ENCODE measurements at regions not wholly inside any gene's neighbourhood (a gene's known extent, or its start where the extent isn't known, plus 50 kb on each side); places are given as distances from the start of the nearest gene placed in this dataset.

DNA sequence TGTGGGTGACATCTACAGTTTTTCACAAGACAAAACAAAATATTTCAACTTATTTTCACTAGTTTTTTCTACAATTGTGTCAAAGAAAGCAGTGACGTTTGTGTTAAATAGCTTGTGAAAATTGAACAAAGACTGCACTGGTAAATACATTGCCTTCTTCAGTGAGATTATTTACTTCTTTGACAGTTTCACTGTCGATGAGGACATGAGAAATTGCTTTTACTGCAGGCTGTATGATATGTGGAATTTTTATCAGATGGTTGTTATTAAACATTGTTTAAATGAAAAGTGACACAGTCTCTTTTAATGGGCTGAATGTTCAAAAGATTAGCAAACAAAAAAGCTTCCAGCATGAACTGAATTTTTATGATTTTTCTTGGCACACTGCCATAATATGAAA, 773.9 kb upstream of the CADM2 start:
- no peaks in the 10 kb centered on the region for H3K27me3 ChIP-seq (replicated peaks; ENCODE audit: insufficient read depth)
- H3K36me3 ChIP-seq = no peaks in the 10 kb centered on the region
- TF ChIP-seq CTCF (IDR thresholded peaks at IDR 0.05) (no peak), POLR2A (IDR thresholded peaks at IDR 0.05) (no peak), POLR2AphosphoS5 (IDR thresholded peaks at IDR 0.05) (no peak)
- intact Hi-C loops (cut with DNase I) = no loop called here
- DNase-seq (ENCODE audit: low spot score) = no peak
- no peaks in the 10 kb centered on the region for H3K9me3 ChIP-seq
- no peaks in the 10 kb centered on the region for H3K4me1 ChIP-seq (replicated peaks)
- H3K27ac ChIP-seq = no peak overlapping the region
- 5% methylated on average over 2 of the region's 2 CpGs for WGBS
- no peak overlapping the region for H3K4me3 ChIP-seq

DNA sequence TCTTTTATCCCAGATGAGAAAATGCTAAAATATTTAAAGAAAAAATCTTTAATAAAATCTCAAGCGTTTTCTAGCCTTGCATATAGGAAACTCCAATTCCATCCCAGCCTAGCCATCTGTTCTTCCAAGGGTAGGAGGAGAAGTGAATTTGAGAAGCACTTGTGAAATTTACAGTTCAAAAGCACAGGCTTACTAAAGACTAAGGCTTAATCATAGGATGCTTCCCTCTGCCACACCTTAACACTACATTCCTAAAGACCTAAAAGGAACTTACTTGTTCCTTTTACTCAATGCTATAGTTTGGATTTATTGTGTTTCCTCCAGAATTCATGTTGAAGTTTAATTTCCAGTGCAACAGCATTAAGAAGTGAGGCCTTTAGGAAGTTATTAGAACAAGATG, 764.8 kb upstream of the CADM2 start:
- intact Hi-C loops (cut with DNase I) = no loop called here
- H3K4me3 ChIP-seq = no peak overlapping the region
- H3K27me3 ChIP-seq (replicated peaks; ENCODE audit: insufficient read depth) = no peaks in the 10 kb centered on the region
- H3K4me1 ChIP-seq (replicated peaks) = no peaks in the 10 kb centered on the region
- WGBS = 55% methylated on average over 1 of the region's 1 CpG
- no peak for DNase-seq (ENCODE audit: low spot score)
- TF ChIP-seq POLR2A (IDR thresholded peaks at IDR 0.05) (no peak), CTCF (IDR thresholded peaks at IDR 0.05) (no peak), POLR2AphosphoS5 (IDR thresholded peaks at IDR 0.05) (no peak)
- no peak overlapping the region for H3K27ac ChIP-seq
- H3K36me3 ChIP-seq = no peaks in the 10 kb centered on the region
- H3K9me3 ChIP-seq = no peaks in the 10 kb centered on the region

GRCh38 chr3:84209474-84209873, 749.3 kb upstream of the CADM2 start:
- DNase-seq (ENCODE audit: low spot score) = no peak
- Histone ChIP-seq H3K27me3 (replicated peaks; ENCODE audit: insufficient read depth) (no peaks in the 10 kb centered on the region), H3K4me1 (replicated peaks) (no peaks in the 10 kb centered on the region), H3K4me3 (no peak overlapping the region), H3K36me3 (no peaks in the 10 kb centered on the region), H3K27ac (no peak overlapping the region), H3K9me3 (no peaks in the 10 kb centered on the region)
- intact Hi-C loops (cut with DNase I) = no loop called here
- TF ChIP-seq CTCF (IDR thresholded peaks at IDR 0.05) (no peak), POLR2AphosphoS5 (IDR thresholded peaks at IDR 0.05) (no peak), POLR2A (IDR thresholded peaks at IDR 0.05) (no peak)

- no peaks in the 10 kb centered on the region for H3K36me3 ChIP-seq
- TF ChIP-seq CTCF (IDR thresholded peaks at IDR 0.05) = no peak
- TF ChIP-seq POLR2A (IDR thresholded peaks at IDR 0.05) = no peak
- TF ChIP-seq POLR2AphosphoS5 (IDR thresholded peaks at IDR 0.05) = no peak
- intact Hi-C loops (cut with DNase I) = no loop called here
Measured at GRCh38 chr3:84223512-84223911, 735.3 kb upstream of the CADM2 start.

DNA sequence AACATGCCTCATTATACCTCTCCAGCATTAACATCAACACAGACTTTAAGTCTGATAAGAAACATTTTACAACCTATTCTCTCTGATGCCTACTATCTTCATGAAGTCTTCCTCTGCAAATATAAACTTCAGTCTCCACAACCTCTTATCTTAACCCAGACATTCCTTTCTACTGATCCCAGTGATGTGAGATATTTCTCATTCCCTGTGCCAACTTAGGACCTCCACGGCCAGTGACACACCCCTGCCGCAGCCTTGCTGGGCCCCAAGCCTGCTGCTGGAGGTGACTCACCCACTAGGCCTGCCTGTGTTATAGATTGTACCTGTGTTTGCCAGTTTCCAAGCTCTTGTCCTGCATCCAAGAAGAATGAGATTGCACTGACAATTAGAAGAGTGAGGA, 734.5 kb upstream of the CADM2 start:
- H3K4me1 ChIP-seq (replicated peaks) = no peaks in the 10 kb centered on the region
- TF ChIP-seq POLR2AphosphoS5 (IDR thresholded peaks at IDR 0.05) (no peak), CTCF (IDR thresholded peaks at IDR 0.05) (no peak), POLR2A (IDR thresholded peaks at IDR 0.05) (no peak)
- no peaks in the 10 kb centered on the region for H3K36me3 ChIP-seq
- H3K9me3 ChIP-seq = no peaks in the 10 kb centered on the region
- 87% methylated on average over 2 of the region's 2 CpGs for WGBS
- H3K27ac ChIP-seq = no peak overlapping the region
- intact Hi-C loops (cut with DNase I) = no loop called here
- no peak for DNase-seq (ENCODE audit: low spot score)
- no peaks in the 10 kb centered on the region for H3K27me3 ChIP-seq (replicated peaks; ENCODE audit: insufficient read depth)
- H3K4me3 ChIP-seq = no peak overlapping the region

More at GRCh38 chr3:84223512-84223911, 735.3 kb upstream of the CADM2 start:
- no peak overlapping the region for H3K4me3 ChIP-seq
- no peak overlapping the region for H3K27ac ChIP-seq
- H3K4me1 ChIP-seq (replicated peaks) = no peaks in the 10 kb centered on the region
- H3K27me3 ChIP-seq (replicated peaks; ENCODE audit: insufficient read depth) = no peaks in the 10 kb centered on the region
- H3K9me3 ChIP-seq = no peaks in the 10 kb centered on the region
- no peak for DNase-seq (ENCODE audit: low spot score)

Measured in prostate gland (tissue), 2 donors.